GM12878 (cell line): ENCODE measurements at regions not wholly inside any gene's neighbourhood (a gene's known extent, or its start where the extent isn't known, plus 50 kb on each side); places are given as distances from the start of the nearest gene placed in this dataset.

Experiments
- ASH2L ChIP-seq: fragments of 300-600, 200-600 bp; sonication (generic); IDR thresholded peaks from 2 replicates; pipeline ENCODE4 v1.6.1; 2017; ENCODE audit warnings: low read depth, mild to moderate bottlenecking, borderline replicate concordance
- BCL11A ChIP-seq: IDR thresholded peaks from 2 replicates; pipeline ENCODE4 v1.6.1; 2011; ENCODE audit warnings: low read depth, low read length
- CREM ChIP-seq: IDR thresholded peaks from 2 replicates; pipeline ENCODE4 v1.6.1; 2014; ENCODE audit warnings: antibody characterized with exemption, low read depth
- CUX1 ChIP-seq: IDR thresholded peaks from 2 replicates; pipeline ENCODE4 v1.6.1; 2012; ENCODE audit warnings: improper control_type of control experiment, low read depth, low read length; ENCODE audit not compliant: insufficient replicate concordance
- DPF2 ChIP-seq: fragments of 450-650 bp; IDR thresholded peaks from 2 replicates; pipeline ENCODE4 v1.6.1; 2017; ENCODE audit warnings: mild to moderate bottlenecking
- ETV6 ChIP-seq, 2 experiments: fragments of 450-650 bp in 1 of 2; IDR thresholded peaks in 1 of 2; conservative IDR thresholded peaks in 1 of 2; 2 replicates each; pipeline ENCODE4 v1.6.1; 2014; ENCODE audit warnings: antibody characterized with exemption in 1 of 2, borderline replicate concordance in 1 of 2, low read depth in 1 of 2, mild to moderate bottlenecking in 1 of 2, moderate library complexity in 1 of 2
- GATAD2B ChIP-seq: fragments of 450-650 bp; conservative IDR thresholded peaks from 2 replicates; pipeline ENCODE4 v1.6.1; 2017; ENCODE audit warnings: low read depth, mild to moderate bottlenecking, moderate library complexity
- HDAC6 ChIP-seq: fragments of 200-600 bp; sonication (generic); IDR thresholded peaks from one replicate; pipeline ENCODE4 v1.8.0; 2017; ENCODE audit warnings: antibody characterized with exemption; ENCODE audit not compliant: unreplicated experiment
- JUND ChIP-seq: IDR thresholded peaks from 2 replicates; pipeline ENCODE4 v1.6.1; 2012; ENCODE audit warnings: low read depth, mild to moderate bottlenecking, low read length, improper control_type of control experiment, moderate library complexity
- LARP7 ChIP-seq: fragments of 450-650 bp; IDR thresholded peaks from 2 replicates; pipeline ENCODE4 v1.6.1; 2017; ENCODE audit warnings: mild to moderate bottlenecking
- MTA2 ChIP-seq: fragments of 450-650 bp; IDR thresholded peaks from 2 replicates; pipeline ENCODE4 v1.6.1; 2016; ENCODE audit warnings: low read depth, mild to moderate bottlenecking, moderate library complexity
- MYB ChIP-seq: fragments of 150-350 bp; IDR thresholded peaks from 2 replicates; pipeline ENCODE4 v1.6.1; 2014; ENCODE audit warnings: mild to moderate bottlenecking, low read depth, low read length, borderline replicate concordance
- NFYB ChIP-seq: IDR thresholded peaks from 2 replicates; pipeline ENCODE4 v1.6.1; 2011; ENCODE audit warnings: low read depth, mild to moderate bottlenecking, low read length, improper control_type of control experiment, moderate library complexity; ENCODE audit not compliant: insufficient read depth
- RAD51 ChIP-seq: fragments of 450-650 bp; IDR thresholded peaks from 2 replicates; pipeline ENCODE4 v1.6.1; 2016; ENCODE audit warnings: moderate library complexity, mild to moderate bottlenecking, inconsistent platforms
- RBBP5 ChIP-seq: fragments of 200-600 bp; sonication (generic); conservative IDR thresholded peaks from 2 replicates; pipeline ENCODE4 v1.6.1; 2016
- RELB ChIP-seq: fragments of 450-650 bp; IDR thresholded peaks from 2 replicates; pipeline ENCODE4 v1.6.1; 2017; ENCODE audit warnings: low read depth, mild to moderate bottlenecking, moderate library complexity
- SMAD1 ChIP-seq: fragments of 450-650 bp; IDR thresholded peaks from 2 replicates; pipeline ENCODE4 v1.6.1; 2018; ENCODE audit warnings: mild to moderate bottlenecking, low read depth; ENCODE audit not compliant: partially characterized antibody
- SMC3 ChIP-seq: IDR thresholded peaks from 2 replicates; pipeline ENCODE4 v1.6.1; 2011; ENCODE audit warnings: low read length, improper control_type of control experiment, borderline replicate concordance
- SREBF1 ChIP-seq: IDR thresholded peaks from 2 replicates; pipeline ENCODE4 v1.6.1; 2012; ENCODE audit warnings: mild to moderate bottlenecking, low read length
- YY1 ChIP-seq: IDR thresholded peaks from 2 replicates; pipeline ENCODE4 v1.6.1; 2011; ENCODE audit warnings: low read depth, mild to moderate bottlenecking, low read length
- ZBED1 ChIP-seq: IDR thresholded peaks from 2 replicates; pipeline ENCODE4 v1.6.1; 2016; ENCODE audit warnings: borderline replicate concordance
- ZBTB40 ChIP-seq: fragments of 450-650 bp; IDR thresholded peaks from 2 replicates; pipeline ENCODE4 v1.6.1; 2016; ENCODE audit warnings: mild to moderate bottlenecking, moderate library complexity, borderline replicate concordance

- TF ChIP-seq RELB, result peak; percentile 81; the same call in 1 of the 2 replicates
- TF ChIP-seq SREBF1, result peak; percentile 29; the same call in 1 of the 2 replicates
- TF ChIP-seq LARP7, result no peak
- no peak for TF ChIP-seq GATAD2B
- peak; percentile 69; the same call in 1 of the 2 replicates for TF ChIP-seq JUND
- peak; percentile 44; the same call in 1 of the 2 replicates for TF ChIP-seq DPF2
- TF ChIP-seq BCL11A, result no peak
- no peak for TF ChIP-seq NFYB
- peak; percentile 60; the same call in 1 of the 2 replicates for TF ChIP-seq ZBED1
- TF ChIP-seq CUX1, result peak; percentile 39
- no peak for TF ChIP-seq YY1
- TF ChIP-seq ETV6 (conservative IDR thresholded peaks at IDR 0.05 in 1 of 2, IDR thresholded peaks at IDR 0.05 in 1 of 2; ENCODE audit: borderline replicate concordance in 1 of 2, low read depth in 1 of 2), result peak in 1 of 2 experiments; percentile 50; a peak in 1 of 4 replicates
- no peak for TF ChIP-seq SMC3
- peak; percentile 48; the same call in 1 of the 2 replicates for TF ChIP-seq ZBTB40
- TF ChIP-seq MYB, result no peak
- TF ChIP-seq MTA2, result peak; percentile 62; the same call in 1 of the 2 replicates
- TF ChIP-seq RAD51, result peak; percentile 75
- TF ChIP-seq HDAC6, result no peak
- TF ChIP-seq CREM, result 0 out of 2 replicates have a peak, but pooled peaks have one; percentile 58
- TF ChIP-seq RBBP5, result no peak
- TF ChIP-seq SMAD1, result no peak
- TF ChIP-seq ASH2L, result no peak
These were observed 425.7 kb downstream of the PIK3R1 start (continued) for GRCh38 chr5:68641211-68641610.
